Neuron (in vitro differentiated cells): ENCODE measurements at regions not wholly inside any gene's neighbourhood (a gene's known extent, or its start where the extent isn't known, plus 50 kb on each side); places are given as distances from the start of the nearest gene placed in this dataset.

Experiments used
- H2AFZ ChIP-seq: one replicate; pipeline ENCODE4 v1.6.1; 2013; ENCODE audit warnings: low read depth, mild to moderate bottlenecking, inconsistent platforms, low read length, moderate library complexity
- H3K27me3 ChIP-seq: one replicate; pipeline ENCODE4 v1.6.1; 2013; ENCODE audit warnings: low read length; ENCODE audit not compliant: insufficient read depth
- H3K36me3 ChIP-seq: one replicate; pipeline ENCODE4 v1.6.1; 2013; ENCODE audit warnings: low read length; ENCODE audit not compliant: insufficient read depth
- H3K4me1 ChIP-seq: one replicate; pipeline ENCODE4 v1.6.1; 2013; ENCODE audit warnings: low read length; ENCODE audit not compliant: insufficient read depth
- H3K4me3 ChIP-seq: 2 replicates; pipeline ENCODE4 v1.5.1; 2013; ENCODE audit warnings: mild to moderate bottlenecking, low read length, moderate library complexity
- H3K9me3 ChIP-seq: one replicate; pipeline ENCODE4 v1.6.1; 2013; ENCODE audit warnings: low read length

- H2AFZ ChIP-seq = no peak overlapping the region
- no peaks in the 10 kb centered on the region for H3K36me3 ChIP-seq
These were observed 292.0 kb upstream of the CDH11 start for GRCh38 chr16:65413861-65414260.

GRCh38 chr16:65410801-65411200 lies 288.9 kb upstream of the CDH11 start:
- Histone ChIP-seq H3K27me3 (no peaks in the 10 kb centered on the region), H3K9me3 (no peaks in the 10 kb centered on the region), H3K4me1 (peaks cover 3% of the 10 kb centered on the region), H3K36me3 (no peaks in the 10 kb centered on the region), H2AFZ (no peak overlapping the region), H3K4me3 (no peak overlapping the region)

More at GRCh38 chr16:65413861-65414260, 292.0 kb upstream of the CDH11 start:
- Histone ChIP-seq H3K4me1 (peaks cover 3% of the 10 kb centered on the region), H3K9me3 (no peaks in the 10 kb centered on the region), H3K27me3 (no peaks in the 10 kb centered on the region), H3K4me3 (no peak overlapping the region)

- peaks cover 3% of the 10 kb centered on the region for H3K4me1 ChIP-seq
- no peak overlapping the region for H2AFZ ChIP-seq
- H3K36me3 ChIP-seq = no peaks in the 10 kb centered on the region
- no peaks in the 10 kb centered on the region for H3K9me3 ChIP-seq
- H3K27me3 ChIP-seq = no peaks in the 10 kb centered on the region
- no peak overlapping the region for H3K4me3 ChIP-seq
These were observed 287.6 kb upstream of the CDH11 start for GRCh38 chr16:65409510-65409909.

GRCh38 chr16:65406933-65407332 lies 285.1 kb upstream of the CDH11 start:
- H3K4me3 ChIP-seq = no peak overlapping the region
- no peak overlapping the region for H2AFZ ChIP-seq
- peaks cover 3% of the 10 kb centered on the region for H3K4me1 ChIP-seq
- no peaks in the 10 kb centered on the region for H3K9me3 ChIP-seq
- no peaks in the 10 kb centered on the region for H3K27me3 ChIP-seq
- H3K36me3 ChIP-seq = no peaks in the 10 kb centered on the region

- Histone ChIP-seq H3K9me3 (no peaks in the 10 kb centered on the region), H3K27me3 (no peaks in the 10 kb centered on the region), H3K4me3 (no peak overlapping the region), H3K36me3 (no peaks in the 10 kb centered on the region), H3K4me1 (peaks cover 2% of the 10 kb centered on the region), H2AFZ (no peak overlapping the region)
These were observed 284.3 kb upstream of the CDH11 start for GRCh38 chr16:65406116-65406515.

GRCh38 chr16:65394281-65394680 lies 272.4 kb upstream of the CDH11 start:
- Histone ChIP-seq H3K27me3 (no peaks in the 10 kb centered on the region), H3K4me3 (no peak overlapping the region), H2AFZ (no peak overlapping the region), H3K4me1 (no peaks in the 10 kb centered on the region), H3K36me3 (no peaks in the 10 kb centered on the region), H3K9me3 (no peaks in the 10 kb centered on the region)

- H2AFZ ChIP-seq = no peak overlapping the region
- H3K9me3 ChIP-seq = no peaks in the 10 kb centered on the region
- no peaks in the 10 kb centered on the region for H3K4me1 ChIP-seq
- H3K36me3 ChIP-seq = no peaks in the 10 kb centered on the region
- H3K27me3 ChIP-seq = no peaks in the 10 kb centered on the region
- H3K4me3 ChIP-seq = no peak overlapping the region
These were observed 271.1 kb upstream of the CDH11 start for GRCh38 chr16:65392806-65393565.

GRCh38 chr16:65388592-65388991 lies 266.7 kb upstream of the CDH11 start:
- H2AFZ ChIP-seq = no peak overlapping the region
- no peak overlapping the region for H3K4me3 ChIP-seq
- no peaks in the 10 kb centered on the region for H3K4me1 ChIP-seq
- no peaks in the 10 kb centered on the region for H3K9me3 ChIP-seq
- H3K27me3 ChIP-seq = no peaks in the 10 kb centered on the region
- H3K36me3 ChIP-seq = no peaks in the 10 kb centered on the region

GRCh38 chr16:65386672-65387071 lies 264.8 kb upstream of the CDH11 start:
- Histone ChIP-seq H2AFZ (no peak overlapping the region), H3K36me3 (no peaks in the 10 kb centered on the region), H3K27me3 (no peaks in the 10 kb centered on the region), H3K4me1 (no peaks in the 10 kb centered on the region), H3K9me3 (no peaks in the 10 kb centered on the region), H3K4me3 (no peak overlapping the region)

GRCh38 chr16:65384441-65384840 lies 262.6 kb upstream of the CDH11 start:
- Histone ChIP-seq H3K27me3 (no peaks in the 10 kb centered on the region), H3K36me3 (no peaks in the 10 kb centered on the region), H3K9me3 (no peaks in the 10 kb centered on the region), H2AFZ (no peak overlapping the region), H3K4me1 (no peaks in the 10 kb centered on the region), H3K4me3 (no peak overlapping the region)

GRCh38 chr16:65377195-65377594 lies 255.3 kb upstream of the CDH11 start:
- Histone ChIP-seq H3K4me1 (no peaks in the 10 kb centered on the region), H3K9me3 (no peaks in the 10 kb centered on the region), H3K4me3 (no peak overlapping the region), H3K36me3 (no peaks in the 10 kb centered on the region), H3K27me3 (no peaks in the 10 kb centered on the region), H2AFZ (no peak overlapping the region)

GRCh38 chr16:65376601-65377000 lies 254.7 kb upstream of the CDH11 start:
- H3K9me3 ChIP-seq = no peaks in the 10 kb centered on the region
- no peak overlapping the region for H3K4me3 ChIP-seq
- H3K4me1 ChIP-seq = no peaks in the 10 kb centered on the region
- no peaks in the 10 kb centered on the region for H3K27me3 ChIP-seq
- H3K36me3 ChIP-seq = no peaks in the 10 kb centered on the region
- H2AFZ ChIP-seq = no peak overlapping the region

GRCh38 chr16:65375651-65376050 lies 253.8 kb upstream of the CDH11 start:
- H3K4me1 ChIP-seq = no peaks in the 10 kb centered on the region
- no peaks in the 10 kb centered on the region for H3K9me3 ChIP-seq
- no peaks in the 10 kb centered on the region for H3K27me3 ChIP-seq
- no peak overlapping the region for H3K4me3 ChIP-seq
- no peaks in the 10 kb centered on the region for H3K36me3 ChIP-seq
- no peak overlapping the region for H2AFZ ChIP-seq

- no peaks in the 10 kb centered on the region for H3K36me3 ChIP-seq
- H3K4me1 ChIP-seq = no peaks in the 10 kb centered on the region
- H3K4me3 ChIP-seq = no peak overlapping the region
- no peaks in the 10 kb centered on the region for H3K27me3 ChIP-seq
- H2AFZ ChIP-seq = no peak overlapping the region
- H3K9me3 ChIP-seq = no peaks in the 10 kb centered on the region
These were observed 251.2 kb upstream of the CDH11 start for GRCh38 chr16:65373097-65373496.
